C4-2B (cell line): ENCODE measurements at regions not wholly inside any gene's neighbourhood (a gene's known extent, or its start where the extent isn't known, plus 50 kb on each side); places are given as distances from the start of the nearest gene placed in this dataset.

Experiments
- CTCF ChIP-seq: fragments of 450-650 bp; conservative IDR thresholded peaks from 2 replicates; pipeline ENCODE4 v1.5.1; 2017; ENCODE audit warnings: mild to moderate bottlenecking
- ZFX ChIP-seq: fragments of 450-650 bp; IDR thresholded peaks from 2 replicates; pipeline ENCODE4 v1.6.1; 2017

- TF ChIP-seq CTCF (no peak), ZFX (no peak)
Observed at GRCh38 chr2:16242906-16243305, 302.6 kb downstream of the MYCN start.
